WTC11 (cell line): ENCODE measurements at regions not wholly inside any gene's neighbourhood (a gene's known extent, or its start where the extent isn't known, plus 50 kb on each side); places are given as distances from the start of the nearest gene placed in this dataset.

Experiments used
- ATAC-seq: fragments of 200-7000 bp; cut with Tn5 transposase; 2 replicates; pipeline ENCODE4 v1.10.0; 2021; ENCODE audit warnings: mild to moderate bottlenecking, moderate library complexity
- CTCF ChIA-PET: fragments of 300-600 bp; sonication (Branson Sonifier 250); formaldehyde crosslinking; loops from one replicate; lab custom pipeline; 2021; ENCODE audit warnings: antibody characterized with exemption; lab: Charles Lee
- POLR2A ChIA-PET: fragments of 350-600 bp; sonication (Branson Sonifier 250); formaldehyde crosslinking; loops from one replicate; lab custom pipeline; 2021; ENCODE audit warnings: antibody characterized with exemption; lab: Charles Lee
- DNase-seq: peaks from one replicate; pipeline ENCODE4 v3.0.0; 2021; ENCODE audit warnings: low spot score
- H3K27ac Mint-ChIP-seq: 2 replicates; pipeline ENCODE4 v1.8.0; 2021; ENCODE audit warnings: mixed read lengths
- H3K27me3 Mint-ChIP-seq: 2 replicates; pipeline ENCODE4 v1.8.0; 2021; ENCODE audit warnings: low read depth, mild to moderate bottlenecking, moderate library complexity, mixed read lengths
- H3K36me3 Mint-ChIP-seq: 2 replicates; pipeline ENCODE4 v1.8.0; 2021; ENCODE audit warnings: mixed read lengths
- H3K4me1 Mint-ChIP-seq: 2 replicates; pipeline ENCODE4 v1.8.0; 2022; ENCODE audit warnings: mixed read lengths
- H3K4me3 Mint-ChIP-seq: 2 replicates; pipeline ENCODE4 v1.8.0; 2021; ENCODE audit warnings: mild to moderate bottlenecking, moderate library complexity, mixed read lengths
- H3K9me3 Mint-ChIP-seq: 2 replicates; pipeline ENCODE4 v1.8.0; 2021; ENCODE audit warnings: mixed read lengths
- AFF4 ChIP-seq: sonication (generic); formaldehyde crosslinking; IDR thresholded peaks from 2 replicates; pipeline ENCODE4 v1.8.1; 2023; ENCODE audit warnings: mild to moderate bottlenecking, missing genetic modification reagents, borderline replicate concordance
- AR ChIP-seq: fragments of 250-450 bp; sonication (Bioruptor Pico); IDR thresholded peaks from 2 replicates; pipeline ENCODE4 v1.9.0; 2021; ENCODE audit warnings: mild to moderate bottlenecking
- ATF1 ChIP-seq: sonication (generic); formaldehyde crosslinking; IDR thresholded peaks from 2 replicates; pipeline ENCODE4 v1.8.1; 2023; ENCODE audit warnings: mild to moderate bottlenecking, moderate library complexity, missing genetic modification reagents
- ATF2 ChIP-seq: sonication (generic); formaldehyde crosslinking; IDR thresholded peaks from 2 replicates; pipeline ENCODE4 v1.8.1; 2022; ENCODE audit warnings: low read depth, missing genetic modification reagents, borderline replicate concordance
- EMX1 ChIP-seq: fragments of 250-450 bp; sonication (Bioruptor Pico); IDR thresholded peaks from 2 replicates; pipeline ENCODE4 v1.8.0; 2021; ENCODE audit warnings: mild to moderate bottlenecking
- ESRRA ChIP-seq: sonication (generic); formaldehyde crosslinking; IDR thresholded peaks from 2 replicates; pipeline ENCODE4 v1.8.1; 2022; ENCODE audit warnings: mild to moderate bottlenecking, missing genetic modification reagents, borderline replicate concordance
- FOXP1 ChIP-seq: sonication (generic); formaldehyde crosslinking; IDR thresholded peaks from 2 replicates; pipeline ENCODE4 v1.8.0; 2022; ENCODE audit warnings: missing genetic modification reagents, mild to moderate bottlenecking, moderate library complexity, borderline replicate concordance
- HMGA2 ChIP-seq: fragments of 250-450 bp; sonication (Bioruptor Pico); IDR thresholded peaks from 2 replicates; pipeline ENCODE4 v1.4.0; 2021; ENCODE audit warnings: mild to moderate bottlenecking, moderate library complexity
- IRF2 ChIP-seq: sonication (generic); formaldehyde crosslinking; IDR thresholded peaks from 2 replicates; pipeline ENCODE4 v1.8.0; 2022; ENCODE audit warnings: low read depth, missing genetic modification reagents, borderline replicate concordance
- NFYB ChIP-seq: sonication (generic); formaldehyde crosslinking; conservative IDR thresholded peaks from 2 replicates; pipeline ENCODE4 v1.8.0; 2022; ENCODE audit warnings: low read depth, missing genetic modification reagents
- NR2C2 ChIP-seq: sonication (generic); formaldehyde crosslinking; IDR thresholded peaks from 2 replicates; pipeline ENCODE4 v1.8.0; 2022; ENCODE audit warnings: mild to moderate bottlenecking, missing genetic modification reagents
- OVOL2 ChIP-seq: fragments of 250-450 bp; sonication (Bioruptor Pico); IDR thresholded peaks from 2 replicates; pipeline ENCODE4 v1.9.0; 2021; ENCODE audit warnings: mild to moderate bottlenecking, borderline replicate concordance
- SP1 ChIP-seq: sonication (generic); formaldehyde crosslinking; conservative IDR thresholded peaks from 2 replicates; pipeline ENCODE4 v1.8.1; 2022; ENCODE audit warnings: missing genetic modification reagents
- USF1 ChIP-seq: sonication (generic); formaldehyde crosslinking; IDR thresholded peaks from 2 replicates; pipeline ENCODE4 v1.8.0; 2022; ENCODE audit warnings: mild to moderate bottlenecking, missing genetic modification reagents
- USF2 ChIP-seq: sonication (generic); formaldehyde crosslinking; IDR thresholded peaks from 2 replicates; pipeline ENCODE4 v1.8.1; 2023; ENCODE audit warnings: mild to moderate bottlenecking, missing genetic modification reagents, moderate library complexity
- ZMAT4 ChIP-seq: fragments of 250-450 bp; sonication (Bioruptor Pico); IDR thresholded peaks from 2 replicates; pipeline ENCODE4 v1.9.0; 2021; ENCODE audit warnings: mild to moderate bottlenecking
- ZNF317 ChIP-seq: sonication (generic); formaldehyde crosslinking; IDR thresholded peaks from 2 replicates; pipeline ENCODE4 v1.8.1; 2023; ENCODE audit warnings: low read depth, mild to moderate bottlenecking, moderate library complexity, missing genetic modification reagents, borderline replicate concordance
- ZNF671 ChIP-seq: fragments of 250-450 bp; sonication (Bioruptor Pico); IDR thresholded peaks from 2 replicates; pipeline ENCODE4 v1.8.0; 2021; ENCODE audit warnings: mild to moderate bottlenecking
- ZSCAN18 ChIP-seq: fragments of 250-450 bp; sonication (Bioruptor Pico); IDR thresholded peaks from 2 replicates; pipeline ENCODE4 v2.1.2; 2022; ENCODE audit warnings: mild to moderate bottlenecking, moderate library complexity

- TF ChIP-seq USF1 (CRISPR knock-in tag) (no peak), USF2 (CRISPR knock-in tag) (no peak), ZMAT4 (CRISPR knock-in tag) (no peak), AR (CRISPR knock-in tag) (no peak), ZSCAN18 (CRISPR knock-in tag) (no peak)
Measured at GRCh38 chr6:164105705-164106104, 691.2 kb downstream of the QKI start (continued).

GRCh38 chr6:164104432-164104831 lies 689.9 kb downstream of the QKI start:
- Mint-ChIP-seq H3K27ac (no peak overlapping the region), H3K4me1 (peaks cover 32% of the 10 kb centered on the region), H3K4me3 (no peak overlapping the region), H3K9me3 (peaks cover 11% of the 10 kb centered on the region; the same call in 1 of the 2 replicates), H3K36me3 (no peaks in the 10 kb centered on the region), H3K27me3 (no peaks in the 10 kb centered on the region)
- ATAC-seq (no peak), DNase-seq (no peak)
- POLR2A ChIA-PET = no interaction called here
- CTCF ChIA-PET = no interaction called here
- TF ChIP-seq EMX1 (no peak), SP1 (no peak)

- CTCF ChIA-PET = no interaction called here
- TF ChIP-seq IRF2 (CRISPR knock-in tag) = no peak
- TF ChIP-seq ATF2 (CRISPR knock-in tag) = no peak
- TF ChIP-seq HMGA2 (CRISPR knock-in tag) = no peak
- TF ChIP-seq EMX1 = no peak
- TF ChIP-seq AFF4 (CRISPR knock-in tag) = no peak
- no peak for TF ChIP-seq FOXP1
- TF ChIP-seq USF2 (CRISPR knock-in tag) = no peak
- no peak for TF ChIP-seq ATF1
- no peak for TF ChIP-seq ESRRA
- no peak for TF ChIP-seq ZNF671 (CRISPR knock-in tag)
- no peak for TF ChIP-seq NR2C2 (CRISPR knock-in tag)
- TF ChIP-seq NFYB (CRISPR knock-in tag) = no peak
- no peak for TF ChIP-seq OVOL2 (CRISPR knock-in tag)
- no peak for TF ChIP-seq ZNF317 (CRISPR knock-in tag)
- no peaks in the 10 kb centered on the region for H3K27me3 Mint-ChIP-seq
- no peak overlapping the region for H3K4me3 Mint-ChIP-seq
- no peaks in the 10 kb centered on the region for H3K36me3 Mint-ChIP-seq
- H3K27ac Mint-ChIP-seq = no peak overlapping the region
- POLR2A ChIA-PET = no interaction called here
- ATAC-seq (no peak), DNase-seq (no peak)
- H3K9me3 Mint-ChIP-seq = peaks cover 11% of the 10 kb centered on the region; the same call in 1 of the 2 replicates
- H3K4me1 Mint-ChIP-seq = peaks cover 32% of the 10 kb centered on the region
Measured at GRCh38 chr6:164102693-164103092, 688.2 kb downstream of the QKI start.
